K562 (cell line): ENCODE measurements at regions not wholly inside any gene's neighbourhood (a gene's known extent, or its start where the extent isn't known, plus 50 kb on each side); places are given as distances from the start of the nearest gene placed in this dataset.

Experiments
- ATAC-seq: fragments of 200-7000 bp; cut with Tn5 transposase; 3 replicates; pipeline ENCODE4 v1.9.1; 2020; ENCODE audit warnings: moderate library complexity
- BruUV-seq: library from RNA; stranded (reverse); fragments of 400-500 nt; replicated peaks from 2 replicates; lab custom pipeline; 2021; lab: Mats Ljungman, UMichigan
- CTCF ChIA-PET: fragments of 300-600 bp; formaldehyde crosslinking; extraction: SDS; loops from one replicate; lab custom pipeline; 2021; ENCODE audit warnings: low intra/inter-chr PET ratio; lab: Yijun Ruan, JAX
- POLR2A ChIA-PET: fragments of 300-600, 350-650 bp; sonication (Branson Sonifier 250); formaldehyde crosslinking; extraction: SDS; loops from one replicate; lab custom pipeline; 2021; ENCODE audit warnings: antibody characterized with exemption, inconsistent platforms; lab: Yijun Ruan, JAX
- DNase-seq, 4 experiments: peaks; one replicate each; pipeline versions ENCODE4 v3.0.0 to v3.0.0-alpha.2; 2011 to 2018; ENCODE audit warnings: low spot score in 3 of 4, mixed read lengths in 3 of 4; ENCODE audit errors: extremely low read depth in 1 of 4
- FAIRE-seq: peaks from 2 replicates; lab custom pipeline; 2011; peaks lifted over from hg19 to GRCh38; lab: Jason Lieb, UNC
- H2AFZ ChIP-seq: 2 replicates; pipeline ENCODE4 v1.6.0; 2011; ENCODE audit warnings: low read depth, low read length, control low read depth, inconsistent platforms
- H3K27ac ChIP-seq: fragments of 200-600 bp; 3 replicates; pipeline ENCODE4 v1.8.0; 2011; ENCODE audit warnings: low read depth, mild to moderate bottlenecking, control low read depth, inconsistent platforms, low read length, moderate library complexity, mixed read lengths; ENCODE audit errors: extremely low read depth
- H3K27me3 ChIP-seq, 2 experiments: fragments of 300-600 bp in 1 of 2; 2 replicates in 1 of 2; 3 replicates in 1 of 2; pipeline versions ENCODE4 v1.6.0 to v1.8.0; 2011; ENCODE audit warnings: inconsistent platforms in 2 of 2, low read length in 2 of 2, mild to moderate bottlenecking in 1 of 2, mixed read lengths in 1 of 2, moderate library complexity in 1 of 2; ENCODE audit not compliant: control insufficient read depth in 2 of 2, insufficient read depth in 2 of 2
- H3K36me3 ChIP-seq: fragments of 300-600 bp; 3 replicates; pipeline ENCODE4 v1.8.0; 2011; ENCODE audit warnings: mild to moderate bottlenecking, low read length, inconsistent platforms; ENCODE audit not compliant: control insufficient read depth, insufficient read depth
- H3K4me1 ChIP-seq, 2 experiments: fragments of 200-600 bp in 1 of 2; replicated peaks in 1 of 2; 2 replicates in 1 of 2; 3 replicates in 1 of 2; pipeline versions ENCODE4 v1.5.1 to v1.8.0; 2011; ENCODE audit warnings: inconsistent platforms in 2 of 2, low read length in 2 of 2, mild to moderate bottlenecking in 1 of 2, mixed read lengths in 1 of 2, moderate library complexity in 1 of 2; ENCODE audit not compliant: control insufficient read depth in 2 of 2, insufficient read depth in 2 of 2
- H3K4me2 ChIP-seq: 2 replicates; pipeline ENCODE4 v1.6.1; 2011; ENCODE audit warnings: low read length, control low read depth, inconsistent platforms, mixed read lengths; ENCODE audit not compliant: insufficient read depth
- H3K4me3 ChIP-seq: fragments of 200-600 bp; sonication (generic), shearing (Covaris generic); 2 replicates; pipeline ENCODE4 v1.5.1; 2016; ENCODE audit warnings: control low read depth, inconsistent platforms
- H3K79me2 ChIP-seq: fragments of 200-600 bp; 3 replicates; pipeline ENCODE4 v1.8.0; 2011; ENCODE audit warnings: low read length, inconsistent platforms; ENCODE audit not compliant: control insufficient read depth, insufficient read depth
- H3K9ac ChIP-seq, 2 experiments: 2 replicates each; pipeline versions ENCODE4 v1.6.0 to v1.6.1; 2011; ENCODE audit warnings: low read depth in 2 of 2, low read length in 2 of 2, control low read depth in 1 of 2, inconsistent platforms in 1 of 2, mild to moderate bottlenecking in 1 of 2, mixed read lengths in 1 of 2; ENCODE audit not compliant: insufficient read depth in 1 of 2
- H3K9me1 ChIP-seq: one replicate; pipeline ENCODE4 v1.6.0; 2011; ENCODE audit warnings: inconsistent platforms, mild to moderate bottlenecking, low read length, moderate library complexity; ENCODE audit not compliant: control insufficient read depth, insufficient read depth
- H3K9me3 ChIP-seq: replicated peaks from 2 replicates; pipeline ENCODE4 v1.5.1; 2011; ENCODE audit warnings: low read depth, low read length, inconsistent platforms; ENCODE audit not compliant: control insufficient read depth, insufficient read depth
- H4K20me1 ChIP-seq: replicated peaks from 2 replicates; pipeline ENCODE4 v1.6.1; 2011; ENCODE audit warnings: low read length, inconsistent platforms, mixed read lengths; ENCODE audit not compliant: control insufficient read depth, insufficient read depth
- BMI1 ChIP-seq: fragments of 150-350 bp; IDR thresholded peaks from 2 replicates; pipeline ENCODE4 v1.6.1; 2014; ENCODE audit warnings: low read length
- HMGN3 ChIP-seq: IDR thresholded peaks from 2 replicates; pipeline ENCODE4 v1.6.1; 2011; ENCODE audit warnings: borderline replicate concordance, low read depth, mild to moderate bottlenecking, mixed read lengths, low read length; ENCODE audit not compliant: insufficient read length; ENCODE audit errors: extremely low read depth
- HNRNPH1 ChIP-seq: fragments of 200-400 bp; formaldehyde crosslinking; optimal IDR thresholded peaks from 2 replicates; pipeline ENCODE3; 2017; ENCODE audit warnings: low read depth, mild to moderate bottlenecking, low read length, moderate library complexity
- RHOXF2B ChIP-seq: fragments of 250-450 bp; sonication (Bioruptor Pico); conservative IDR thresholded peaks from 2 replicates; pipeline ENCODE4 v1.5.1; 2021
- ZBTB2 ChIP-seq: fragments of 450-650 bp; IDR thresholded peaks from 2 replicates; pipeline ENCODE4 v1.6.1; 2016; ENCODE audit warnings: antibody characterized with exemption
- ZNF436 ChIP-seq: fragments of 250-450, 450-650 bp; sonication (Bioruptor Pico); formaldehyde crosslinking; IDR thresholded peaks from 2 replicates; pipeline ENCODE4 v1.7.0; 2020; ENCODE audit warnings: mild to moderate bottlenecking
- WGBS: fragments of 100-300 bp; shearing (Covaris generic); methylation state at CpG from one replicate; pipeline ENCODE4 v1.1.6; 2016; ENCODE audit warnings: low coverage, mixed read lengths; ENCODE audit not compliant: insufficient coverage; ENCODE audit errors: missing lambda C conversion rate; 5-methylcytosine and 5-hydroxymethylcytosine counted together
- in situ Hi-C: fragments of 300-500 bp; cut with MboI; formaldehyde crosslinking; loops from 4 replicates; pipeline ENCODE4 v1.15.0; 2018; ENCODE audit warnings: inconsistent platforms, mixed read lengths
- intact Hi-C: fragments of 100-400 bp; cut with micrococcal nuclease; formaldehyde crosslinking; loops from 2 replicates; pipeline ENCODE4 v1.14.2; 2022

GRCh38 chr5:40154194-40154593, 525.5 kb upstream of the PTGER4 start:
- H4K20me1 ChIP-seq: no peaks in the 10 kb centered on the region
- no peak overlapping the region for H3K4me3 ChIP-seq
- no peak for TF ChIP-seq ZBTB2
- no peak for TF ChIP-seq ZNF436 (CRISPR knock-in tag)
- no peak for TF ChIP-seq BMI1
- no peak for TF ChIP-seq HNRNPH1
- no peak for TF ChIP-seq RHOXF2B (CRISPR knock-in tag)
- TF ChIP-seq HMGN3: no peak
- POLR2A ChIA-PET: no interaction called here
- no peaks in the 10 kb centered on the region for H3K27me3 ChIP-seq
- H3K4me2 ChIP-seq: no peak overlapping the region
- ATAC-seq: no peak
- no peaks in the 10 kb centered on the region for H3K36me3 ChIP-seq
- CTCF ChIA-PET: no interaction called here
- no TSS peak for BruUV-seq
- no peak overlapping the region for H3K27ac ChIP-seq
- no peak for DNase-seq
- peaks cover 2% of the 10 kb centered on the region for H3K9me3 ChIP-seq
- no peak overlapping the region for H3K9ac ChIP-seq
- H3K4me1 ChIP-seq: no peaks in the 10 kb centered on the region
- 0% methylated on average over 1 of the region's 1 CpG for WGBS
- no peaks in the 10 kb centered on the region for H3K9me1 ChIP-seq
- H3K79me2 ChIP-seq: no peaks in the 10 kb centered on the region
- no peak for FAIRE-seq
- in situ Hi-C loops: no loop called here
- intact Hi-C loops: no loop called here
- no peak overlapping the region for H2AFZ ChIP-seq
